Retina (tissue), 1 donor: ENCODE measurements at regions not wholly inside any gene's neighbourhood (a gene's known extent, or its start where the extent isn't known, plus 50 kb on each side); places are given as distances from the start of the nearest gene placed in this dataset.

Experiments
- DNase-seq: peaks from one replicate; pipeline ENCODE4 v3.0.0-alpha.2; 2016

GRCh38 chr11:92882828-92883611 is 86.4 kb upstream of the MTNR1B start:
- no peak for DNase-seq

GRCh38 chr11:92885600-92885999 is 83.9 kb upstream of the MTNR1B start:
- no peak for DNase-seq

DNA sequence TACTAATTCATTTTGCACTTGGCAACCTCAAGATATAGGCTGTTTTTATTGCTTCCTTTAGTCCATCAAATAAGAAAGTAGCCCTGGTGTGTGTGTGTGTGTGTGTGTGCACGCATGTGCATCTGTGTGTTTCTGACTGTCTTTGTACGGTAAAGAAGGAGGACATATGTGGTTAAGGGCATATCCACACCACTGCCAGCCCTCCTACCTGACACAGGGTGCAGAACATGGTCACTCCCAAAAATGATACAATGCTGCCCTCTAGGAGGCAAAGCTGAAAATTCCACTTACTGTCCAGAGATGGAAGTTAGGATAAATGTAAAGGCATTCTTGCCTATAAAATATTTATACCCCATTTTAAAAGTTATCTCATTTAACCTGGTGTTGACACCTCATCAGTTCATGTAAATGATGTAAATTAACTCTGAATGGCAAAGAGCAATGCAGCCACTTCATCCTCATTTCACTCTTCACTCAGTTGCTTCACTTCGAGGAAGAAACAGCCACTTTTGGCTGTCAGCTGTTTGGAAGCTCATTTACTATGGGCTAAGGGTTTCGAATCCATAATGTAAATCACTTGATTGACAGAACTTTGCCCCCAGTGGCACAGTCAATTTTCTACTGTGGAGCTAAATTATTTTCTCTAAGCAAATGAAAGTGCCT is 83.1 kb upstream of the MTNR1B start:
- peak; percentile 68 for DNase-seq

- DNase-seq, result no peak
Measured at GRCh38 chr11:92888696-92889095, 80.8 kb upstream of the MTNR1B start.

DNA sequence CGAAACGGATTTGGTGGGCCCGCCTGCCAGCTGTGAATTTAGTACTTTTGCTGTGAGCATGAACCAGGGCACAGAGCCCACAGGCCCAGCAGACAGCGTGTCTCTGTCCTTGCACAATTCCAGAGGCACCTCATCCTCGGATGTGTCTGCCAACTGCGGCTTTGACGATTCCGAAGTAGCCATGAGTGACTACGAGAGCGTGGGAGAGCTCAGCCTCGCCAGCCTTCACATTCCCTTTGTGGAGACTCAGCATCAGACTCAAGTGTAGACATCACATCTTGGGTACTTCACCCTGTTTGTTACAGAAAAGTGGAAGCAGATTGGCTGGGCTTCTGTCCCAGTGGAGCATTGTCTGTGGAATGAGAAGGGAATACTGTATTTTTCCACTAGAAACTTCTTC is 78.6 kb upstream of the MTNR1B start:
- DNase-seq, result no peak

- DNase-seq, result no peak
Measured at GRCh38 chr11:92892802-92893684, 76.4 kb upstream of the MTNR1B start.

- no peak for DNase-seq
Measured at GRCh38 chr11:92894197-92894596, 75.3 kb upstream of the MTNR1B start.

DNA sequence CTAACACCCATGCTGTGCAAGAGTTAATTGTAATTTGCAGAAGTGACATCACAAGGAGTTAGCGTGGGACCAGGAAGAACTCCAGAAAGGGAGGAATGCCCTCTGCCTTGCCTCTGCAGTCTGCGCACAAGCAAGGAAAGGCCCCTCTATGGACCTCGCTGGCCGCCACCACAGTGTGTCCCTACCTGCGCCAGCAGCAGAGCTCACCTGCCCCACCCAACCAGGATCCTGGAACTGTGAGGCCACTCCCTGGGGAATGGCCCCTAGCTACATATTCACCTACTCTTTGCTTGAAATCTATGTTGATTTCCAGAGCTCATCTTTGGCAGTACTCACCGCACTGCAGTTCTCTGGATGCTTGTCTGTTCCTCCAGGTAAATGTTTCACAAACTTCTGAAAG is 72.0 kb upstream of the MTNR1B start:
- no peak for DNase-seq

DNA sequence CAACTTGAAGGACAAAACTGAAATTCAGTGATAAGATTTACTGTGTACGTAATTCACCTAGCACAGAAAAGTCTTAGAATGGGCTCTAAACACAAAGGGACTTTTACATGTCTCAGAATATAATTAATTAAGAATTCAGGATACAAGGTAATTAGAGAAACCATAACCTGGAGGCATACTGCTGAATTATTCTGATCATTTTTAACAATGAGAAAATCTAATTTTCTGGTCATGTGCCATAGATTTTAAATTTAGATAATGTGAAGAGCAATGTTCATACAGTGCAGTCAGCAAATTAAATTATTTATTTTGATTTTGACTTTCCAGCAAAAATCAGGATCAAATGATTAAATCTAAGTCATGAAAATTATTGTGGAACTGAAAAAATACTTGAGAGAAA is 67.0 kb upstream of the MTNR1B start:
- no peak for DNase-seq

- no peak for DNase-seq
Measured at GRCh38 chr11:92907671-92908070, 61.8 kb upstream of the MTNR1B start.

GRCh38 chr11:92909214-92909613 is 60.2 kb upstream of the MTNR1B start:
- DNase-seq, result no peak

- no peak for DNase-seq
Measured at GRCh38 chr11:92911478-92911877, 58.0 kb upstream of the MTNR1B start.

GRCh38 chr11:92915551-92915950 is 53.9 kb upstream of the MTNR1B start:
- no peak for DNase-seq

GRCh38 chr11:92916299-92916698 is 53.2 kb upstream of the MTNR1B start:
- DNase-seq, result no peak

DNA sequence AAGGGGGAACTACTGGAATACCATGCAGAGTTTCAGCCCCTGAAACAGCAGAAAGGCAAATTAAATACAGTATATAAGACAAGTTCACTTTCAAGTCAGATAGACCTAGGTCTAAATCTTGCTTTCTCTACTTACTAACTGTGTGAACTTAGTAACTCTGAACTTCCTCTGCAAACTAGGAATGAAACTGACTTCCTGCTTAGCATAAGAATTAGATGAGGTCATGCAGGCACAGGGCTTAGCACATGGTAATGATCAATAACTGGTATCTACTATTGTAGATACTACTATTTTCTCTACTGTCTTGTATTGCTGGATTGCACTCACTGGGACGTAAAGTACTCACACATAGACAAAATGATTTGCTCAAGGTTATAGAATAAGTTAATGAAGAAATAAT is 51.5 kb upstream of the MTNR1B start:
- no peak for DNase-seq

DNA sequence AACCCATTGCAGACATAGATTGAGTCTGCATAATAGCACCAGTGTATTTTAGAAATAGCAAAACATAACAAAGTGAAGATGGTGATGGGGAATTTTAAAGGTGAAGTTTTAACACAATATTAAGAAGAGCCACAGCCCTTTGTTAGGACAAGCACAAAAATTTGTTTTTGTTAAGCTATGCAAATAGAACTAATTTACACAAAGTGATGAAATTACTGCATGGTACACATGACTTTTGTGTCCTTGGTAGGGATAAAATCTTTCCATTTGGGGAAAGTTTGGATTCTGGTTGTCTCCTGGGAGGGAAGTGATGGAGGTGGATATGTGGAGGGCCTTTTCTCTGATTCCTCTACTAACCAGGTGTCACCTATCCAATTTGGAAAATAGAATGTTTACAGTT is 50.4 kb upstream of the MTNR1B start:
- DNase-seq, result no peak
